GM18867 (cell line): ENCODE measurements at regions not wholly inside any gene's neighbourhood (a gene's known extent, or its start where the extent isn't known, plus 50 kb on each side); places are given as distances from the start of the nearest gene placed in this dataset.

Source experiments
- ATAC-seq: cut with Tn5 transposase; IDR thresholded peaks from one replicate; pipeline ENCODE4 v1.9.1; 2021; ENCODE audit warnings: mild to moderate bottlenecking, moderate library complexity; ENCODE audit not compliant: unreplicated experiment

GRCh38 chr5:125263356-125263755 lies 516.9 kb upstream of the ZNF608 start:
- ATAC-seq: no peak

GRCh38 chr5:125266106-125266505 lies 519.7 kb upstream of the ZNF608 start:
- no peak for ATAC-seq

DNA sequence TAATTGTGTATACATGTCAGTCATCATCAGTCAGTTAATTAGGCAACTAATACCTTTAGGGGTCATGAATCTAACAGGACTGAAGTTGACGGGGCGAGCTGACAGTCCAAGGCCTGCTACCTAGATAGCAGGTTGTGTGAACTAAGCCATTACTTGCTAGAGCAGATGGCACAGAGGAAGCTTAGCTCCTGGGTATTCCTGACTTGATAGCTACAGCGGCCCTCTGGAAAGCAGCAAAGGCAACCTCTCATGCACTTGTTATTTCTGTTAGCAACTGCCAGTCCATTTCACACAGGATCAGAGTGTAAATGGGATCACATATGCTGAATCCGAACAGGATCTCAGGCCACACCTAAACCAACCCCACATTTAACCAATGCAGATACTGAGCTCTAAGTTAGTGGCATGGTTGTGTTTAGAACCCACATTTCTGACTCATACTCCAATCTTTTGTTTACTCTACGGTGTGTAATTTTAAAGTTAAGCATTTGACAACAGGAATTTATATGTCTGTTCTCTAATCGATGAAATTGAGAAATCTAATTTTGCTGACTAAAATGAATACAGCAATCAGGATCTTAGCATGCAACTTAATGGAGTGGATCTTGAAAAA lies 521.3 kb upstream of the ZNF608 start:
- no peak for ATAC-seq

DNA sequence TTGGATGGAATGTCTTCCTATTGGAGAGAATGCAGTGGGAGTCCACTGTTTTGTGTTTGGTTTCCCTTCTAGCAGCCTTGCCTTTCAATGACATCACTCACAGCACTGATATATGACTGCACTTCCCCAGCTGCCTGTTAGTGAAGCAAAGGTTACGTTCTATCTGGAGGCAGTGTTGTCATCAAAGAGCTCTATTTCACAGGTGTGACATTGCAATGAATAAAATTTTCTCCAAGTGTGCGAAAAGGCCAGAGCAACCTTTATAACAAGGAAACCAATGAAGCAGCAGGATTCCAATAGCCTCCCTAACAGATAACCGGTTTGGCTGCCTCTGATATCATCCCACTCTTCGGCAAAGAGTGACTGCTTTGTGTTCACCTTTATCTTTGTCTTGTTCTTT lies 523.5 kb upstream of the ZNF608 start:
- no peak for ATAC-seq

DNA sequence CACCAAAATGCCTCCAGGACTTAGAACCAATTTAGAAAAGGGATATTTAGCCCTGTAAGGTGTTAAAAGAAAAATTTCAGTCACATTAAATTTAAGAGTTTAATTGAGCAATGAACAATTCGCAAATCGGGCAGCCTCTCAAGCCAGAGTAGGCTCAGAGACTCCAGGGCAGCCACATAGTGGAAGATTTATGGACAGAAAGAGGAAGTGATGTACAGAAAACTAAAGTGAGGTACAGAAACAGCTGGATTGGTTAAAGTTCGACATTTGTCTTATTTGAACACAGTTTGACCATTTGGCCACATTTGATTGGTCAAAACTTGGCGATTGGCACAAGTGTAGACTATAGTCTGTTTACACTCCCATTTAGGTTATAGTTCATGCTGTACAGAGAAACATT lies 525.9 kb upstream of the ZNF608 start:
- ATAC-seq: no peak

DNA sequence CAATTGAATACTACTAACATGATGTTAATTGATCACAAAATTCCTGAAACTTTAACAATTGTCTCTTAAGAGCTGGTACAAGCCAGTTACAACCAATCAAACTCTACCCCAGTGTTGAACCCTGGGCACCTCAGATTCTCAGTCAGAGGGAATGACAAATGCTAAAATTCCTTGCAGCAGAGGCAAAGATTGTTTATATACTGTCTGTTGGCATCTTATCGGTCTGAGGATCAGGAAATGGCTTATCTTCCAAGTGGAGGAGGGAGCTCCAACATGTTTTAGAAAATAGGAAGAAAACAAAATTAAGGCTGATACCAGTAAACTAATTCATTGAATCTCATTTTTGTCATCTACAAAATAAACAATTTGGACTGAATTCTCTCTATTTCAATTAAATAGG lies 527.8 kb upstream of the ZNF608 start:
- no peak for ATAC-seq

- ATAC-seq: no peak
These were observed 528.7 kb upstream of the ZNF608 start for GRCh38 chr5:125274938-125275724.

GRCh38 chr5:125275725-125276090 lies 529.3 kb upstream of the ZNF608 start:
- no peak for ATAC-seq

- no peak for ATAC-seq
These were observed 529.7 kb upstream of the ZNF608 start for GRCh38 chr5:125276096-125276495.

DNA sequence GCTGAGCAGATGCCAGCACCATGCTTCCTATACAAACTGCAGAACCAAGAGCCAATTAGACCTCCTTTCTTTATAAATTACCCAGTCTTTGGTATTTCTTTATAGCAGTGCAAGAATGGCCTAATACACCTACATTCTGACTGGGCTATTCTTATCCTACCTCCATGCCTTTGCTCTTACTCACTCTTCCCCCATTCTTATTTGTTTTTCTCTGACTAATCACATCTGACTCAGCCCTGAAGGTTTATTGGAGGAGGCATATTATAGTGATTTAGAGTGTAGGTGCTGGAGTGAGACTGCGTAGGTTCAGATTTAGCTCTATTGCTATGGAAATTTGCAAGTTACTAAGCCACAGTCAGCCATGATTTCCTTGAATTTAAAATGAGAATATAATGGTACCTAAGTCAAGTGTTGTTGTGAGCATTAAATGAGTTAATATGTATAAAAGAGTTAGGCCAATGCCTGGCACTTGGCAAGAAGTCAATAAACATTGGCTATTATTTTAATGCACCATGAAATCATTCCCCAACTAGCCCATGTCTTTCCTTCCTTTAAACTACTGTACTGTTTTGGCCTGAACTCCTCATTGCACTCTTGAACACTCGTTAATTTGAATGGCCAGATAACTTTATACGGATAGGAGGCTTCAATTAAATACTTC lies 531.2 kb upstream of the ZNF608 start:
- ATAC-seq: no peak

DNA sequence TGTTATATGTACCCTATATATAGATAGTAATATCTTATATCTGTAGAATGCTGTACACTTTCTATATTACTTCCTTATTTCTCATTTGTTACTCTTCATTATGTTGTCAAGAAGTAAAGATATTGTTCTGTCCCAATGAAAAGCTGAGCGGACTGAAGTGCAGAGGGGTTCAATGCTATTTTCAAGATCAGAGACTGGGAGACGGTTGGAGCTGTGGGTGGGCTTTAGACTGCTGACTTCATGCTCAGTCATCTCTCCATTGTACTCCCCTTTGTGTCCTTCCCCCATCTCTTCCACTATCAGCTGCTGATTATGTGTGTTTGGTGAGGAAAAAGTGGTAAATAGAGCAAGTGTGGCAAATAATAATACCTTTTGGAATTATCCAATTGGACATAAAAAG lies 532.3 kb upstream of the ZNF608 start:
- no peak for ATAC-seq

DNA sequence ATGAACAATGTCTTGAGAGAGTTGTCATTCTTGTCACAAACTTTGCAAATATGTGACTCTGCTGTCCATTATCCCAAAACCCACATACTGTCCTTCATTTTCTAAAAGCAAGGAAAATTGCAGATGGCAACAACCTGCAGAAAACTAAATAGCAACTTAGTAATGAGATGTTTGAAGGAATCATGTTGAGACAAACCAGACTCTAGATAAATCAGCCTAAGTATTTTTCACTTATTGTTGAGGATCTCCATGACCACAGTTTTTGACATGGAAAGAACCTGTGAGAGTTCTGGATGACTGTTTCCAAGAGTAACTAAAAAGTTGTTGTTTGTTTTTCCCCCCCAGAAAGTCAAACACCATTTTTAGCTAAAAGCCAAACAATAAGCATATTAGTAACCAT lies 535.2 kb upstream of the ZNF608 start:
- ATAC-seq: no peak

DNA sequence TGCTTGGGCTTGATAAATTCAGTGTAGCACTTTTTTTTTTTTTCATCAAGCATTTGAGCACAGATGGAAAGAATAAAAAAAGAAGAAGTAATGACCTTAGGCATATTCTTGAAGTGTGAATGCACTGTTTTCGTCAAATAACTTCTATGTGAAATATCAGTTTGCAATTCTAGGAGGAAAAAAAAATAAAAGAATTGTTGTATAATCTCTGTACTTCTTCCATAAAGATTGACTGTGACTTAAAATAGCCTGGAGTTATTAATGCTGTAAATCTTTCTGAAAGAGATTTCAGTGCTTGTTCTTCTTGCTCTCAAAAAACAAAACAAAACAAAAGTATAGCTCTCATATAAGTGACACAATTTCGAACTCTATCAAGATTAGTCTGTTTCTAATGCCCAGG lies 536.9 kb upstream of the ZNF608 start:
- ATAC-seq: no peak

- ATAC-seq: no peak
These were observed 539.8 kb upstream of the ZNF608 start for GRCh38 chr5:125286271-125286670.

DNA sequence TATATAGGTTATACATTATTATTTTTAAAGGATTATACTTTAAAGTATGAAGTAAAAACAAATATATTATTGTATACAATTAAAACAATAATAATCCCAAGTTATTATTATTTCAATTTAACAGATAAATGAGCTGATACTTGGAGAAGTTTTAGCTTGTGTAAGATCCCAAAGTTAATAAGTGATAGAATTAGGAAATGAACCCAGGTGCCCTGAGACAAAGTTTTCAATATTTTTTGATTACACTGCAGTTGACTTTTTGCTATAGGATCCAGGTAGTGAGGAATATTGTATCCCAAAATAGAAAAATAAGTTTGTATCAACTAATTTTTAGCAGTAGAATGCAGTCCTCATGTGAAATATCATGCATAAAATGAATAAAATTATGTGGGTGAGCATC lies 543.2 kb upstream of the ZNF608 start:
- no peak for ATAC-seq

DNA sequence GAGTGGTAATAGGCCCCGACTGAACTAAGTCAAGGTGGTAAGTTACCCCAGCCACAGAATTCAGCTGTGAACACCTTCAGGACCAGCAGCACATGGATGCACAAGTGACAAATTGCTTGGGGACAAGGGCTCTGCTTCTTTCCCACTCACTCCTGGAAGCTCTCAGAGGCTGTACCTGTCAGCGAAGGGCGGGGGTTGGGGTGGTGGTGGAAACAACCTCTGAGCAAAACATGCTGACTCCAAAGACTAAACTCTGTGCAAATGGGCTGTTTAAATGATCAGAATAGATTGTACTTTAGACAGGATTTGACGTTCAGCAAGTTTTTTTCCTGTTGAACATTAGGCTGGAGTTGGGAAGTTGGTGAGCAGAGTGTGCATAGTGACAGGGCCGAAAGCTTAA lies 544.5 kb upstream of the ZNF608 start:
- no peak for ATAC-seq

DNA sequence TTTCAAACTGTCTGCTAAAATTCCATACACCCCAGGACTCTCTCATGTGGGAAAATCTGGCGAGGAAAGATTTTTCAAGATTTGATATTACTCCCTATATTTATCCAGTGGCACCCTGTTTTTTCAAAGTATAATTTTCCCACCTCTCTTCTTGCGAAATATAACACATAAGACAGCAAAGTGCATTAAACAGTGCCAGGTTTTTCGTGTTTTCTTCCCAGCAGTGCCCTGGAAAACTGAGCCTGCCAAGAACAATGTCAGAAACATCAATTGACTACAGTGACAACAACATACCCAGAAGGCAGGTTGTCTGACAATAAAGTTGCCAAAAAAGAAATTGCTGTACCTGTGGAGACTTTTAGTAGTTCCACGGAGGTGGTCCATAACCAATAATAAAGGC lies 545.0 kb upstream of the ZNF608 start:
- no peak for ATAC-seq

DNA sequence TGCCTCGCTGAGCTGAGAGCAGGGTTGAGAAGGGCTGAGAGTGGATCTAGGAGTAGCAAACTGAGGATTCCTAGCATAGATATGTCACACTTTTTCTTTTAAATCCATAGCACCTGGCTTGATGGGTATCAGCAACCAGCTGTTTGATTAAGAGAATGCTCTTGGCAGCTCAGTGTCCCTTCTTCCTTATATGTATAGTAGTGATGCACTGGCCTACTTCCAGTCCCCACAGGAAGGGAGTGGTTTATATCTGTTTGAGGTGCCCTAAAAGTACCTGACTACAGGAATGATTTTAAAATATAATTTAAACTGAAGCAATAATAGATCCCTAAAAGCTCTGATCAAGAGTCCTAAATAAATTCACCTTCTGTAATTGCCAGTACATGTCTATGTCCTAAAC lies 546.8 kb upstream of the ZNF608 start:
- ATAC-seq: no peak

GRCh38 chr5:125293726-125294125 lies 547.3 kb upstream of the ZNF608 start:
- no peak for ATAC-seq

DNA sequence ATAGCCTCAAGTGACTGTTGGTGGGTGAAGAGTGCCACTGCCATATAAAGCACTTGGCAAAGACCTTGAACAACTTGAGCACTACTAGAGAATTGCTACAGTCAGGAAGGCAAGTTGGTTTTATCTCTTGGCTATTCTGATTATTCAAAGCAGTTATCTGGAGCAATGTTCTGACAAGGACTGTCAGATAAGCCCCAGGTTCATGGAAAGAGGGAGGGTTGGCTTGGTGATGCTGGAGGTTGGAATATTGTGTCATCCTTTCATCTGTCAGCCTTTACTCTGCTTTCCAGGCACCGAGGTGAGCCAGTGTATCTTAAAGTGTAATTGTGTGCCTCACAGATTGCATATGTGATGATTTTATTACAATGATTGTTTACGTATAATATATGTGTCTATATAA lies 548.4 kb upstream of the ZNF608 start:
- no peak for ATAC-seq

DNA sequence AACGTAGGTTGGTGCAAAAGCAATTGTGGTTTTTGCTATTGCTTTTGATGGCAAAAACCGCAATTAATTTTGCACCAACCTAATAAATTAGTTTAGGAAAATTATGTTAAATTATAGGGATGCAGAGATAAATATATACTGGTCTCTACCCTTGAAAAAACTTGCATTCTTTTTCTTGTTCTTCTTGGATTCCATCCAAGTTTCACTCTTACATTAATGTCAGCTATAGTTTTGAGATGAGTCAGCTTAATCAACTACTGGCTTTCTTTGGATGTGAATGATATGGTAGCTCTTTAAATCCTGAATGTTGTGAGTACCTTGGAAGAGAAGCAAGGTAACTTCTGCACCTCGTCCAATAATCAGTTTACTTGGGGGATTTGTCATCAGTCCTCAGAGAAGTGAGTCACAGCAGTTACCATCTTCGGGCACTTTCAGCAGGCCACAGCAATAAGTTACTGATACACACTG lies 549.0 kb upstream of the ZNF608 start:
- no peak for ATAC-seq

DNA sequence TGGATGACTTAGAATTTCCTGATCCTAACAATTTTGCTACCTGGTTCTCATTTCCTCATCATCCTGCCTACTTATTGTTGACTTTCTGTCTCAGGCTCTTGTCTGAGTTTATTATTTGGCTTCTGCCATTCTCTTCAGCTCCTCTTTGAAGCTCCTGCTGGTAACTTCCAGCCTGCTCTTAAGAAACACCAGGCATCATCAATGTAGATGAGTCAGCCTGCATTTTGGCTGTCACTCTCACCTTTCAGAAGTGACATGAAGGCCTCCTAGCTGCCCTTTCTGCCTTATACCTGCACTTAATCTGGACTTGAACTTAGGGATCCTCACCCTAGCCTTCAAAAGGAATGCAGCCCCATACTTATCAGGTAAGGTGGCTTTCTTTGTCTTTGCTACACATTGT lies 551.8 kb upstream of the ZNF608 start:
- ATAC-seq: no peak
